Keratinocyte (primary cell): ENCODE measurements at regions not wholly inside any gene's neighbourhood (a gene's known extent, or its start where the extent isn't known, plus 50 kb on each side); places are given as distances from the start of the nearest gene placed in this dataset.
"Not testable (repeated sequence)": the region's sequence is repeated elsewhere in the genome, so short reads cannot be mapped to it uniquely, and the experiment has no call there.

Experiments used
- CTCF ChIP-seq, 3 experiments: IDR thresholded peaks in 1 of 3; conservative IDR thresholded peaks in 1 of 3; optimal IDR thresholded peaks in 1 of 3; 2 replicates in 2 of 3; 3 replicates in 1 of 3; pipeline versions ENCODE3 to v1.5.1; 2011; ENCODE audit warnings: low read length in 3 of 3, mild to moderate bottlenecking in 3 of 3, moderate library complexity in 2 of 3, control low read depth in 1 of 3, inconsistent platforms in 1 of 3; ENCODE audit not compliant: insufficient read depth in 2 of 3; ENCODE audit errors: extremely low read depth in 1 of 3
- EZH2 ChIP-seq: IDR thresholded peaks from one replicate; pipeline ENCODE4 v1.6.1; 2012; ENCODE audit warnings: inconsistent platforms, mild to moderate bottlenecking, low read length, moderate library complexity

- not testable (repeated sequence) for TF ChIP-seq CTCF (optimal IDR thresholded peaks at IDR 0.05 in 1 of 3, IDR thresholded peaks at IDR 0.05 in 1 of 3, conservative IDR thresholded peaks at IDR 0.05 in 1 of 3; ENCODE audit: extremely low read depth in 1 of 3, insufficient read depth in 2 of 3, low read length in 3 of 3); EZH2
Observed at GRCh38 chr21:20502915-20503314, 495.3 kb upstream of the NCAM2 start.
